HG02623 (cell line): ENCODE measurements at regions not wholly inside any gene's neighbourhood (a gene's known extent, or its start where the extent isn't known, plus 50 kb on each side); places are given as distances from the start of the nearest gene placed in this dataset.

Experiments
- ATAC-seq: cut with Tn5 transposase; IDR thresholded peaks from one replicate; pipeline ENCODE4 v1.9.1; 2021; ENCODE audit warnings: moderate library complexity; ENCODE audit not compliant: unreplicated experiment

GRCh38 chr20:11076434-11077105 lies 402.8 kb upstream of the JAG1 start:
- no peak for ATAC-seq

GRCh38 chr20:11077226-11077625 lies 403.4 kb upstream of the JAG1 start:
- no peak for ATAC-seq

- ATAC-seq, result no peak
Measured at GRCh38 chr20:11080010-11080409, 406.2 kb upstream of the JAG1 start.

- no peak for ATAC-seq
Measured at GRCh38 chr20:11080781-11081377, 407.1 kb upstream of the JAG1 start.

GRCh38 chr20:11083841-11084240 lies 410.0 kb upstream of the JAG1 start:
- no peak for ATAC-seq

- ATAC-seq, result no peak
Measured at GRCh38 chr20:11084508-11084907, 410.7 kb upstream of the JAG1 start.

GRCh38 chr20:11086970-11087369 lies 413.2 kb upstream of the JAG1 start:
- ATAC-seq, result no peak

- no peak for ATAC-seq
Measured at GRCh38 chr20:11090751-11091150, 417.0 kb upstream of the JAG1 start.

- ATAC-seq, result no peak
Measured at GRCh38 chr20:11091511-11091910, 417.7 kb upstream of the JAG1 start.

GRCh38 chr20:11092151-11092550 lies 418.4 kb upstream of the JAG1 start:
- ATAC-seq, result no peak

- ATAC-seq, result no peak
Measured at GRCh38 chr20:11094196-11094595, 420.4 kb upstream of the JAG1 start.

GRCh38 chr20:11094711-11095110 lies 420.9 kb upstream of the JAG1 start:
- no peak for ATAC-seq

- no peak for ATAC-seq
Measured at GRCh38 chr20:11098888-11099287, 425.1 kb upstream of the JAG1 start.

GRCh38 chr20:11101243-11101642 lies 427.4 kb upstream of the JAG1 start:
- ATAC-seq, result no peak

GRCh38 chr20:11101696-11102095 lies 427.9 kb upstream of the JAG1 start:
- no peak for ATAC-seq

GRCh38 chr20:11103866-11104265 lies 430.1 kb upstream of the JAG1 start:
- ATAC-seq, result no peak

GRCh38 chr20:11108102-11108810 lies 434.5 kb upstream of the JAG1 start:
- ATAC-seq, result no peak

- no peak for ATAC-seq
Measured at GRCh38 chr20:11110535-11110934, 436.7 kb upstream of the JAG1 start.

GRCh38 chr20:11111191-11111590 lies 437.4 kb upstream of the JAG1 start:
- ATAC-seq, result no peak

GRCh38 chr20:11112832-11113231 lies 439.0 kb upstream of the JAG1 start:
- no peak for ATAC-seq

- ATAC-seq, result no peak
Measured at GRCh38 chr20:11114382-11114781, 440.6 kb upstream of the JAG1 start.

- no peak for ATAC-seq
Measured at GRCh38 chr20:11117808-11118528, 444.2 kb upstream of the JAG1 start.
